Fibroblast of mammary gland (primary cell): ENCODE measurements at regions not wholly inside any gene's neighbourhood (a gene's known extent, or its start where the extent isn't known, plus 50 kb on each side); places are given as distances from the start of the nearest gene placed in this dataset.
A peak's percentile ranks its signal among the peaks of the same experiment; 100 is the strongest.

Experiments used
- DNase-seq: peaks from one replicate; pipeline ENCODE4 v3.0.0-alpha.2; 2010; ENCODE audit warnings: low read depth
- H3K4me3 ChIP-seq: 2 replicates; pipeline ENCODE4 v1.5.1; 2011; ENCODE audit warnings: low read depth, mild to moderate bottlenecking, low read length, moderate library complexity; ENCODE audit not compliant: control insufficient read depth
- CTCF ChIP-seq: conservative IDR thresholded peaks from 2 replicates; pipeline ENCODE4 v1.5.1; 2011; ENCODE audit warnings: low read depth, low read length, inconsistent platforms; ENCODE audit not compliant: control insufficient read depth, insufficient read depth

- TF ChIP-seq CTCF, result no peak
- DNase-seq, result no peak
- no peak overlapping the region for H3K4me3 ChIP-seq
Observed at GRCh38 chr2:18797133-18797845, 207.9 kb upstream of the NT5C1B start.

- TF ChIP-seq CTCF, result no peak
- peak; percentile 53 for DNase-seq
- H3K4me3 ChIP-seq, result no peak overlapping the region
Observed at GRCh38 chr2:18795906-18796305, 206.5 kb upstream of the NT5C1B start.

- TF ChIP-seq CTCF, result no peak
- H3K4me3 ChIP-seq, result no peak overlapping the region
- no peak for DNase-seq
Observed at GRCh38 chr2:18792684-18793083, 203.3 kb upstream of the NT5C1B start.

- TF ChIP-seq CTCF, result no peak
- DNase-seq, result peak; percentile 24
- H3K4me3 ChIP-seq, result no peak overlapping the region
Observed at GRCh38 chr2:18792226-18792629, 202.9 kb upstream of the NT5C1B start.

GRCh38 chr2:18791172-18791797, 201.9 kb upstream of the NT5C1B start:
- TF ChIP-seq CTCF, result no peak
- peak; percentile 51 for DNase-seq
- H3K4me3 ChIP-seq, result no peak overlapping the region

- no peak overlapping the region for H3K4me3 ChIP-seq
- TF ChIP-seq CTCF, result no peak
- DNase-seq, result peak; percentile 5
Observed at GRCh38 chr2:18790509-18791171, 201.3 kb upstream of the NT5C1B start.
